ENCODE measurements at regions not wholly inside any gene's neighbourhood (a gene's known extent, or its start where the extent isn't known, plus 50 kb on each side); places are given as distances from the start of the nearest gene placed in this dataset.

DNA sequence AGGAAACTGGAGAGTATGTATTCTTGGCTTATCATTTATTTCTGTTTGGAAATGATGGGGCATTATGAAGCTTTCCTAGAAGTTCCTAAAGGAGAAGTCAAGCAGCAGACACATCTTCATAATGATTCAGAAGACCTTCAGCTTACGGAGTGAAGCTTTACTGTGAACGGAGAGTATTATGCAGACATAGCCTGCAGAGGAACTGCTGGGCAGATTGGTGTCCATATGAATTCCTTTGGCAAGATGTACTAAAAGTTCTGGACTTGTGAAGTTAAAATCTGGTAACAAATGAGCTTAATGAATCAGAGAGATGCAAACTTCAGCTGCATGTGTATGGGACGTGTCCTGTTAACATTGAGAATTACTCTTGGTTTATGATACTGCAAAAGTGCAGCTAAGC is 60.1 kb downstream of the NABP1 start:
- no peak for DNase-seq (ENCODE audit: low read depth)
- H3K4me3 ChIP-seq (ENCODE audit: low read depth, low read length): no peak overlapping the region

GRCh38 chr2:191738667-191739066 is 60.7 kb downstream of the NABP1 start:
- no peak for DNase-seq (ENCODE audit: low read depth)
- no peak overlapping the region for H3K4me3 ChIP-seq (ENCODE audit: low read depth, low read length)

GRCh38 chr2:191739194-191739593 is 61.3 kb downstream of the NABP1 start:
- no peak for DNase-seq (ENCODE audit: low read depth)
- no peak overlapping the region for H3K4me3 ChIP-seq (ENCODE audit: low read depth, low read length)

DNA sequence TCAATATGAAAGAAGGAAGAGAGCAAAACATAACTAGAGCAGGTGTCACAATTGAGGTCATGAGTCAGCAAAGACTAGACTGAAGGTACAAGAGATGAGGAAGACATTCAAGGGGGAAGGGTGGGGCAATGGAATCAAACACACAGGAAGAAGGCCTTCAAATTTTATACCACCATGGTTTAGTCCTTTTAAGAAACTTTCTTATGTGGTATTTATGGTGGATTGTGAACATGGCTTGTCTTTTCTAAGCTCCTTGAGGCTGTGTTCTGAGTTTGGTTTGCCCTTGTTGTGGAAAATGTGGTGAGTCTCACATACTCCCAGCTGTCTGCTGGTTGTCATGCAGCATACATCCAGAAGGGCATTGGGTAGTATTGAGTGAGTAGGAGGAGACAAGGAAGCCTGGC is 62.1 kb downstream of the NABP1 start:
- DNase-seq (ENCODE audit: low read depth): no peak
- no peak overlapping the region for H3K4me3 ChIP-seq (ENCODE audit: low read depth, low read length)

DNA sequence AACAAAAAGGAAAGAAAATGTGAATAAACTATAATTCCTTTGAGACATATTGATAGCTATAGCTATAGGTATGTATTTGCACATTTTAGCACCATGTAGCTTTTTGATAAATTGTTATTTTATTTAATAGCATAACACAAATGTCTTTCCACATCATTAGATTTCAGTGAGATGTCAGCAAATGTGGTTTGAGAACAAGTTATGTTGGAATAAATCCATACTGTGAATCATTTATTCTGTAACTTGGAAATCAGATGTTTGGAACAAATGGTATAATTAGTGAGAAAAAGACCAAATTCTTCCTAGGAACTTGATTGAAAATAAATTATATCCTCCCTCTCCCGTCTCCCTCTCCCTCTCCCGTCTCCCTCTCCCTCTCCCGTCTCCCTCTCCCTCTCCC is 62.8 kb downstream of the NABP1 start:
- DNase-seq (ENCODE audit: low read depth): no peak
- no peak overlapping the region for H3K4me3 ChIP-seq (ENCODE audit: low read depth, low read length)

DNA sequence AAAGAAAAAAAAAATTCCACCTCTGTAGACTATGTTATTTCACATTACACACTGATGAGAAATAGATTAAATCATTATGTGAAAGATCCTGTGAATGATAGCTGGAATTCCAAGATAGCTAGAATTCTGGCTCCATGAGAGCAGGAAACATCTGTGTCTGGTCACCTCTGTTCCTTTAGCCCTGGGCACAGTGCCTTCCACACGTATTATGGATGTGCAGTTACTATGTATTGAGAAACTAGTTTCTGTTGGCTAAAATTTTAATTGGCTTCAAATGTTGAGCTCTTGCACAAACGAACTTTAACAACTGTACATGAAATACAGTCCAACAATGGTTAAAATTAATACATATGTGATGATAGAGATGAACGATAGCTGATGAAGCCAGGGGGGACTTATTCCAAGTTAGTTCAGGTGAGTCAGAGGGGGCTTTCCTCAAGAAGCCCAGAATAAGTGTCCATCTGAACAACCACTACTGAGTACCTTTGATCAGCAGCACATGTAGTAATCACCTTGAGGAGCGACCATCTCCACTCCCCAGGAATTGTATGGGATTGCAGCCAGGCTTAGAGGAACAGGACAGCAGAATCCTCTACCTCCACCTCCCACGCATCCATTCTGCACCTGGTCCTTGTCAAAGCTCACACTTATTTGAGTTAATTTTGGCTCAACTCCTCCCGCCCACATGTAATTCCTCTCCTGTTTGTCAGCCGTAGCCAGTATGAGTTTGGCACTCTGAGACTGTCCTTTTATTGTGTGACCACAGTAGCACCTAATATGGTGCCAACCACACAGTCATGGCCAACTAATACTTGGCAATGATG is 68.6 kb downstream of the NABP1 start:
- DNase-seq (ENCODE audit: low read depth): peak; percentile 62

GRCh38 chr2:191747170-191747530 is 69.2 kb downstream of the NABP1 start:
- DNase-seq (ENCODE audit: low read depth): no peak

More for the DNA sequence above, 68.6 kb downstream of the NABP1 start:
- no peak overlapping the region for H3K4me3 ChIP-seq (ENCODE audit: low read depth, low read length)

GRCh38 chr2:191748059-191748461 is 70.1 kb downstream of the NABP1 start:
- peak; percentile 85 for DNase-seq (ENCODE audit: low read depth)

More at GRCh38 chr2:191747170-191747530, 69.2 kb downstream of the NABP1 start:
- no peak overlapping the region for H3K4me3 ChIP-seq (ENCODE audit: low read depth, low read length)

DNA sequence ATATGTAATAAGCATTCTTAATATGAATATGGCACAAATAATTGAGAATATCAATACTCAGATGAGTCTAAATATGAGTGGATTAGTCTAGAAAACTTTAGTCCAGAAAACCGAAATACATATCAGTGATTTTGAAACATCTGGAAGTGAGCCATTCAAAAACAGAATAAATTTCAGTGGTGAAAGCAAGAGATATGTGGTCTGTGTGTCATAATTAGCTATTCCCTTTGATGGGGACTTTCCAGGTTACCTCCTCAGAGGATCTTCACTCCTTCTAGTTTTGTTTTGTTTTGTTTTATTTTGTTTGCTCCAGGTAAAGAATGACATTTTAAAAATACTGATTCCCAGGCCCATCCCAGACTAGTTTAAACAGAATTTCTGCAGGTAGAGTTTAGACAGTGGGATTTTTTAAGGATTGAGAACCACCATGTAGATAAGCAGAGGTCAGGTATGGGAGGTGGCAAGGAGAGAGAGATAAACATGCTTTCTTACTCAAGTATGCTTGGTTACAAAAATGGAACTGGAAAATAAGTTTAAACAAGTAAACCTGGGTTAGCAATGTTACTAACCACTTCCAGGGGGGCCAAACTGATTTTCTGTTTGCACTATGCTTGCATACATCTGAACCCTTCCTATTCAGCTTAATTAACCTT is 70.7 kb downstream of the NABP1 start:
- DNase-seq (ENCODE audit: low read depth): no peak

More at GRCh38 chr2:191748059-191748461, 70.1 kb downstream of the NABP1 start:
- H3K4me3 ChIP-seq (ENCODE audit: low read depth, low read length): no peak overlapping the region

DNA sequence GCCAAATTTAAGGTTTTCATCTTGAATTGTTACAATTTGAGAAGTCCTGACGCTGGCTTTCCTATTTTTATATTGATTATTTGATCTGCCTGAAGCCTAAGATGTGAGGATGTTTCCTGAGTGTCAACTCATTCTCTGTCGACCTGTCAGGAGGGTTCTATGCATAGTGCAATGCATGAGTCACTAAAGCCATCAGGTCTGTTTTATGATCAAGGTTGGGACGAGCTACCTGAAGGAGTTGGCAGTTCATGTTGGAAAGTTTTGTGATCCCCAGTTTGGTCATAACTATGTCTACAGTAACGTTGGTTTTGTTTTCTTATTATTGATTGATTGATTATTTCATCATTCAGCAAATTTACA is 71.2 kb downstream of the NABP1 start:
- no peak for DNase-seq (ENCODE audit: low read depth)

More for the DNA sequence above, 70.7 kb downstream of the NABP1 start:
- H3K4me3 ChIP-seq (ENCODE audit: low read depth, low read length): no peak overlapping the region

GRCh38 chr2:191754103-191754502 is 76.2 kb downstream of the NABP1 start:
- no peak overlapping the region for H3K4me3 ChIP-seq (ENCODE audit: low read depth, low read length)
- DNase-seq (ENCODE audit: low read depth): no peak

More for the DNA sequence above, 71.2 kb downstream of the NABP1 start:
- H3K4me3 ChIP-seq (ENCODE audit: low read depth, low read length): no peak overlapping the region

GRCh38 chr2:191756761-191757160 is 78.8 kb downstream of the NABP1 start:
- no peak for DNase-seq (ENCODE audit: low read depth)
- no peak overlapping the region for H3K4me3 ChIP-seq (ENCODE audit: low read depth, low read length)

GRCh38 chr2:191757208-191757607 is 79.3 kb downstream of the NABP1 start:
- no peak for DNase-seq (ENCODE audit: low read depth)
- no peak overlapping the region for H3K4me3 ChIP-seq (ENCODE audit: low read depth, low read length)

GRCh38 chr2:191758518-191759507 is 80.9 kb downstream of the NABP1 start:
- H3K4me3 ChIP-seq (ENCODE audit: low read depth, low read length): no peak overlapping the region
- no peak for DNase-seq (ENCODE audit: low read depth)

- DNase-seq (ENCODE audit: low read depth): no peak
- no peak overlapping the region for H3K4me3 ChIP-seq (ENCODE audit: low read depth, low read length)
Measured at GRCh38 chr2:191759680-191760079, 81.7 kb downstream of the NABP1 start.

DNA sequence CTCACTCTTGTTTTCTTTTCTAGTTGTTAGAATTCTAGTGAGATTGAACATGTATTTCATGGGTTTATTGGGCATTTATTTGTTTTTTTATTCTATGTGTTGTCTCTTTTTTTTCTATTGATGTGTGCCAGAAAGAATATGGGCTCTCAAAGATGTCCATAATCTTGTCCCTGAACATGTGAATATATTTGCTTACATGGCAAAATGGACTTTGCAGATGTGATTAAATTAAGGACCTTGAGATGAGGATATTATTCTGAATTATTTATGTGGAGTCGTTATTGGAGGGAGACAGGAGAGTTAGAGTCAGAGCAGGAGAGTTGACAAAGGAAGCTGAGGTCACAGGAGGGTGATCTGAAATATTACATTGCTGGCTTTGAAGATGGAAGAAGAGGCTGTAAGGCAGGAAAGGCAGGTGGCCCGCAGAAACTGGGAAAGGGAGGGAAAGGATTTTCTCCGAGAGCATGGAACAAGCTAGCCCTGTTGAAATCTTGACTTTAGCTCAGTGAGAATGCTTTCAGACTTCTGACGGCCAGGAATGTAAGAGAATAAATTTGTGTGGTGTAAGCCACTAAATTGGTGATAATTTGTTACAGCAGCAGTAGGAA is 82.8 kb downstream of the NABP1 start:
- no peak overlapping the region for H3K4me3 ChIP-seq (ENCODE audit: low read depth, low read length)
- DNase-seq (ENCODE audit: low read depth): no peak

DNA sequence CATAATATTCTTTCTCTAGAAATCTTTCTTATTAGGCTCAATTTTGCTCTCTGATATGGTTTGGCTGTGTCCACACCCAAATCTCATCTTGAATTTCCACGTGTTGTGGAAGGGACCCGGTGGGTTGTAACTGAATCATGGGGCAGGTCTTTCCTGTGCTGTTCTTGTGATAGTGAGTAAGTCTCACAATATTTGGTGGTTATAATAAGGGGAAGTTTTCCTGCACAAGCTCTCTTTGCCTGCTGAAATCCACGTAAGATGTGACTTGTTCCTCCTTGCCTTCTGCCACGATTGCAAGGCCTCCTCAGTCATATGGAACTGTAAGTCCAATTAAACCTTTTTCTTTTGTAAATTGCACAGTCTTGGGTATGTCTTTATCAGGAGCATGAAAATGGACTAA is 73.8 kb downstream of the CAVIN2 start:
- no peak overlapping the region for H3K4me3 ChIP-seq (ENCODE audit: low read depth, low read length)
- no peak for DNase-seq (ENCODE audit: low read depth)

GRCh38 chr2:191777351-191777750 is 69.5 kb downstream of the CAVIN2 start:
- no peak overlapping the region for H3K4me3 ChIP-seq (ENCODE audit: low read depth, low read length)
- DNase-seq (ENCODE audit: low read depth): no peak

GRCh38 chr2:191778041-191778440 is 68.8 kb downstream of the CAVIN2 start:
- no peak overlapping the region for H3K4me3 ChIP-seq (ENCODE audit: low read depth, low read length)
- DNase-seq (ENCODE audit: low read depth): no peak
